Prostate gland (tissue), 2 donors: ENCODE measurements at regions not wholly inside any gene's neighbourhood (a gene's known extent, or its start where the extent isn't known, plus 50 kb on each side); places are given as distances from the start of the nearest gene placed in this dataset.

Source experiments
- CTCF ChIP-seq, 4 experiments: fragments of 200-600 bp in 2 of 4; fragments of 450-650 bp in 2 of 4; sonication (generic) in 2 of 4; IDR thresholded peaks; 1 replicate in 3 of 4; 2 replicates in 1 of 4; pipeline ENCODE4 v1.5.1; 2016 to 2019; ENCODE audit warnings: antibody characterized with exemption in 4 of 4, mild to moderate bottlenecking in 2 of 4, moderate library complexity in 2 of 4
- POLR2A ChIP-seq: fragments of 450-650 bp; IDR thresholded peaks from one replicate; pipeline ENCODE4 v1.6.1; 2016; ENCODE audit warnings: antibody characterized with exemption, mild to moderate bottlenecking

GRCh38 chr6:8941577-8941976, 506.2 kb upstream of the SLC35B3 start:
- TF ChIP-seq CTCF (IDR thresholded peaks at IDR 0.05) (no peak), POLR2A (no peak)
